Activated CD4-positive, alpha-beta T cell treated with anti-CD3 and anti-CD28 coated beads, Interleukin-2, amount 50 U/mL, for 48 hours (primary cell): ENCODE measurements at regions not wholly inside any gene's neighbourhood (a gene's known extent, or its start where the extent isn't known, plus 50 kb on each side); places are given as distances from the start of the nearest gene placed in this dataset.
"Not testable (repeated sequence)": the region's sequence is repeated elsewhere in the genome, so short reads cannot be mapped to it uniquely, and the experiment has no call there.

Experiments
- DNase-seq, 2 experiments: peaks; one replicate each; pipeline ENCODE4 v3.0.0-alpha.2; 2020

- not testable (repeated sequence) for DNase-seq
Measured at GRCh38 chr5:60041996-60042664, 148.6 kb upstream of the PDE4D start.

GRCh38 chr5:60041508-60041907 lies 148.0 kb upstream of the PDE4D start:
- DNase-seq: not testable (repeated sequence)

GRCh38 chr5:60036192-60036938 lies 142.8 kb upstream of the PDE4D start:
- DNase-seq: no peak

GRCh38 chr5:60026161-60026560 lies 132.6 kb upstream of the PDE4D start:
- no peak for DNase-seq

- DNase-seq: no peak
Measured at GRCh38 chr5:60024104-60024503, 130.6 kb upstream of the PDE4D start.

GRCh38 chr5:60023255-60023654 lies 129.7 kb upstream of the PDE4D start:
- DNase-seq: no peak

GRCh38 chr5:60020457-60020856 lies 126.9 kb upstream of the PDE4D start:
- no peak for DNase-seq

GRCh38 chr5:60018960-60019359 lies 125.4 kb upstream of the PDE4D start:
- not testable (repeated sequence) for DNase-seq

- DNase-seq: no peak
Measured at GRCh38 chr5:60018091-60018490, 124.6 kb upstream of the PDE4D start.

- no peak for DNase-seq
Measured at GRCh38 chr5:60014331-60014730, 120.8 kb upstream of the PDE4D start.

GRCh38 chr5:60010853-60011252 lies 117.3 kb upstream of the PDE4D start:
- no peak for DNase-seq

GRCh38 chr5:60010328-60010727 lies 116.8 kb upstream of the PDE4D start:
- DNase-seq: no peak

GRCh38 chr5:60007729-60008128 lies 114.2 kb upstream of the PDE4D start:
- DNase-seq: no peak

- DNase-seq: no peak
Measured at GRCh38 chr5:59999056-59999455, 105.5 kb upstream of the PDE4D start.

- DNase-seq: no peak
Measured at GRCh38 chr5:59992206-59992605, 98.7 kb upstream of the PDE4D start.

- DNase-seq: no peak
Measured at GRCh38 chr5:59988396-59988795, 94.9 kb upstream of the PDE4D start.

- DNase-seq: no peak
Measured at GRCh38 chr5:59976342-59976741, 82.8 kb upstream of the PDE4D start.

GRCh38 chr5:59972043-59972442 lies 78.5 kb upstream of the PDE4D start:
- no peak for DNase-seq

GRCh38 chr5:59959330-59959729 lies 65.8 kb upstream of the PDE4D start:
- no peak for DNase-seq

GRCh38 chr5:59956130-59956783 lies 62.7 kb upstream of the PDE4D start:
- DNase-seq: no peak

GRCh38 chr5:59955241-59955640 lies 61.7 kb upstream of the PDE4D start:
- DNase-seq: no peak

GRCh38 chr5:59943452-59944113 lies 50.1 kb upstream of the PDE4D start:
- no peak for DNase-seq
